B cell (primary cell): ENCODE measurements at regions not wholly inside any gene's neighbourhood (a gene's known extent, or its start where the extent isn't known, plus 50 kb on each side); places are given as distances from the start of the nearest gene placed in this dataset.
"Not testable (repeated sequence)": the region's sequence is repeated elsewhere in the genome, so short reads cannot be mapped to it uniquely, and the experiment has no call there.

Experiments used
- ATAC-seq: fragments of 200-7000 bp; cut with Tn5 transposase; one replicate; pipeline ENCODE4 v1.10.0; 2021; ENCODE audit warnings: low read depth, mild to moderate bottlenecking, moderate number of reproducible peaks, moderate library complexity
- CTCF ChIA-PET: fragments of 350-600 bp; sonication (Branson Sonifier 250); formaldehyde crosslinking; loops from one replicate; lab custom pipeline; 2021; ENCODE audit warnings: antibody characterized with exemption, inconsistent platforms; lab: Charles Lee
- POLR2A ChIA-PET: fragments of 350-600 bp; sonication (Branson Sonifier 250); formaldehyde crosslinking; loops from one replicate; lab custom pipeline; 2021; ENCODE audit warnings: antibody characterized with exemption; lab: Charles Lee
- DNase-seq: peaks from one replicate; pipeline ENCODE4 v3.0.0; 2013
- H2AFZ ChIP-seq: 2 replicates; pipeline ENCODE4 v1.6.1; 2012; ENCODE audit warnings: mild to moderate bottlenecking, low read depth, low read length; ENCODE audit not compliant: insufficient read depth, poor library complexity, severe bottlenecking
- H3K27ac ChIP-seq, 2 donors: 1 replicate in 1 of 2; 2 replicates in 1 of 2; pipeline ENCODE4 v1.5.1; 2012 to 2013; ENCODE audit warnings: low read length in 2 of 2, mild to moderate bottlenecking in 2 of 2, moderate library complexity in 1 of 2
- H3K27me3 ChIP-seq, 4 experiments: fragments of 200-600 bp in 1 of 4; sonication (generic) in 1 of 4; replicated peaks in 1 of 4; 1 replicate in 2 of 4; 2 replicates in 2 of 4; pipeline versions ENCODE4 v1.6.1 to v1.7.0; 2013 to 2016; ENCODE audit warnings: low read length in 3 of 4, mild to moderate bottlenecking in 2 of 4, mixed read lengths in 1 of 4, moderate library complexity in 1 of 4; ENCODE audit not compliant: insufficient read depth in 4 of 4, control insufficient read depth in 3 of 4; ENCODE audit errors: control extremely low read depth in 1 of 4
- H3K36me3 ChIP-seq, 2 experiments: replicated peaks in 1 of 2; 1 replicate in 1 of 2; 2 replicates in 1 of 2; pipeline versions ENCODE4 v1.6.1 to v1.7.1; 2013; ENCODE audit warnings: low read length in 1 of 2; ENCODE audit not compliant: insufficient read depth in 2 of 2, control insufficient read depth in 1 of 2; ENCODE audit errors: control extremely low read depth in 1 of 2, extremely low read depth in 1 of 2
- H3K4me1 ChIP-seq, 2 donors: fragments of 200-600 bp in 1 of 2; sonication (generic) in 1 of 2; 1 replicate in 1 of 2; 2 replicates in 1 of 2; pipeline versions ENCODE4 v1.5.1 to v1.6.1; 2013 to 2017; ENCODE audit warnings: low read length in 2 of 2; ENCODE audit not compliant: control insufficient read depth in 2 of 2, insufficient read depth in 2 of 2
- H3K4me2 ChIP-seq: replicated peaks from 2 replicates; pipeline ENCODE3; 2012; ENCODE audit warnings: mild to moderate bottlenecking, low read depth, low read length; ENCODE audit not compliant: poor library complexity, severe bottlenecking
- H3K4me3 ChIP-seq, 5 experiments: fragments of 200-600 bp in 1 of 5; sonication (generic) in 1 of 5; 1 replicate in 3 of 5; 2 replicates in 2 of 5; pipeline versions ENCODE4 v1.5.1 to v1.7.0; 2011 to 2016; ENCODE audit warnings: low read length in 4 of 5, mild to moderate bottlenecking in 4 of 5, low read depth in 2 of 5, control low read depth in 1 of 5, moderate library complexity in 1 of 5; ENCODE audit not compliant: insufficient read depth in 1 of 5; ENCODE audit errors: control extremely low read depth in 1 of 5, extremely low read depth in 1 of 5
- H3K79me2 ChIP-seq: fragments of 200-600 bp; sonication (generic); one replicate; pipeline ENCODE4 v1.6.0; 2016; ENCODE audit warnings: low read length; ENCODE audit not compliant: control insufficient read depth, insufficient read depth
- H3K9ac ChIP-seq: fragments of 200-600 bp; sonication (generic); 2 replicates; pipeline ENCODE4 v1.6.1; 2017; ENCODE audit warnings: mild to moderate bottlenecking, low read length, moderate library complexity
- H3K9me3 ChIP-seq, 3 donors: one replicate each; pipeline versions ENCODE4 v1.6.1 to v1.7.1; 2013; ENCODE audit warnings: low read length in 2 of 3; ENCODE audit not compliant: control insufficient read depth in 2 of 3, insufficient read depth in 1 of 3; ENCODE audit errors: control extremely low read depth in 1 of 3
- H4K20me1 ChIP-seq: 2 replicates; pipeline ENCODE4 v1.6.0; 2012; ENCODE audit warnings: mild to moderate bottlenecking, low read length; ENCODE audit not compliant: insufficient read depth, control insufficient read depth, poor library complexity, severe bottlenecking
- H3K27ac Mint-ChIP-seq: one replicate; pipeline ENCODE4 v1.8.0; 2021; ENCODE audit warnings: mixed read lengths
- H3K27me3 Mint-ChIP-seq: one replicate; pipeline ENCODE4 v1.8.0; 2021; ENCODE audit warnings: mixed read lengths
- H3K4me1 Mint-ChIP-seq: one replicate; pipeline ENCODE4 v1.8.0; 2021; ENCODE audit warnings: mixed read lengths
- H3K4me3 Mint-ChIP-seq: one replicate; pipeline ENCODE4 v1.8.0; 2021; ENCODE audit warnings: mixed read lengths
- H3K9me3 Mint-ChIP-seq: one replicate; pipeline ENCODE4 v1.8.0; 2022; ENCODE audit warnings: mixed read lengths; ENCODE audit not compliant: insufficient read depth
- CTCF ChIP-seq: fragments of 200-600 bp; IDR thresholded peaks from one replicate; pipeline ENCODE4 v1.8.0; 2022; ENCODE audit warnings: antibody characterized with exemption, mild to moderate bottlenecking
- EZH2 ChIP-seq: IDR thresholded peaks from 2 replicates; pipeline ENCODE4 v1.6.1; 2012; ENCODE audit warnings: borderline replicate concordance, low read depth, mild to moderate bottlenecking, moderate library complexity, low read length; ENCODE audit not compliant: insufficient read depth, poor library complexity, severe bottlenecking
- WGBS: methylation state at CpG from one replicate; pipeline ENCODE4 v1.1.5; 2013; ENCODE audit warnings: missing lambda C conversion rate; ENCODE audit not compliant: insufficient coverage; 5-methylcytosine and 5-hydroxymethylcytosine counted together
- intact Hi-C: fragments of 100-400 bp; cut with micrococcal nuclease; formaldehyde crosslinking; loops from one replicate; pipeline ENCODE4 v1.10.0; 2022

DNA sequence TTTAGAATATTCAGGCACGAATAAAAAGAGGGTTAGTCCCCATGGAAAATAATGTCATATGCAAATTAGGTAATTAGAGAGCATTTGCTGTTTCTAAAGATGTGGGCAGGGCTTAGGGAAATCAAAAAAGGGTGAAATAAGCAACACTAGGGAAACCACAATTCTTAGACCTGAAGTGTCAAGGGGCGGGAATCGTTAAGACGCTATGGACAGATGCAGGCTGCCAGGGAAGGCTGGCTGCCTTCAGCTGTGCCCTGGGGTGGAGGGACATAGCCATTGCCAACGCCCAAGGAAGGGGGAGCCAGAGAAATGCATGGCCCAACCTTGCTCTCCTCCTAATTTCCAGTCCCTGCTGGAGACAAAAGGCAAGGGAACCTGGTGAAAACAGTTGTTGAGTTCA is 141.7 kb upstream of the PROK2 start:
- Histone ChIP-seq H3K4me1 (peaks cover under 1 to 7% of the 10 kb centered on the region in 2 donors), H3K9me3 (no peaks in the 10 kb centered on the region), H4K20me1 (no peaks in the 10 kb centered on the region), H2AFZ (no peak overlapping the region), H3K27me3 (peaks cover 0 to 47% (median 31%) of the 10 kb centered on the region in 4 experiments), H3K79me2 (no peaks in the 10 kb centered on the region), H3K4me2 (no peak overlapping the region), H3K36me3 (no peaks in the 10 kb centered on the region), H3K9ac (no peak overlapping the region), H3K4me3 (no peak overlapping the region), H3K27ac (no peak overlapping the region)
- no peak overlapping the region for H3K4me3 Mint-ChIP-seq
- intact Hi-C loops, result loop anchor here (1.0 kb wide), 2 partner anchors 892 to 896 kb away; no protein-coding TSS in a partner anchor
- CTCF ChIA-PET, result interaction anchor here (1.0 to 3.2 kb wide), 2 partner anchors 893 to 896 kb away, joined by 11 to 25 read pairs; no protein-coding TSS in a partner anchor
- 72% methylated on average over 4 of the region's 5 CpGs for WGBS
- ATAC-seq (no peak), DNase-seq (no peak)
- no peak for TF ChIP-seq CTCF
- no peak for TF ChIP-seq EZH2
- POLR2A ChIA-PET, result no interaction called here
- peaks cover 64% of the 10 kb centered on the region for H3K27me3 Mint-ChIP-seq
- H3K4me1 Mint-ChIP-seq, result peaks cover 6% of the 10 kb centered on the region
- no peak overlapping the region for H3K27ac Mint-ChIP-seq
- H3K9me3 Mint-ChIP-seq, result no peaks in the 10 kb centered on the region

DNA sequence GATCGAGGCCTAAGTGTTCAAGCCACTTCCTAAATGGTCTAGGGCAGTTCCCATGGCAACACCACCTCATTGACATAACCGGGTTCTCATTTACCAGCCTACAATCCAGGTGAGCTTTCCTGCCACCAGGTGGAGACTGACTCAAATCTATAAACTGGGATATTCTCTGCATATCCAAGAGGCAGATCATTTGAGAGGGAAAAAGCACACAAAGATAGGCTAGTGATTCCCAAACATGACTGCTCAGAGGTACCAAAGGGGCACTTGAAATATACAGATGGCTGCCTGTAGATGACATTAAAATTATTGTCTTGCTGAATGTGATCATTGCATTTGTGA is 141.3 kb upstream of the PROK2 start:
- Histone ChIP-seq H4K20me1 (no peaks in the 10 kb centered on the region), H3K27ac (no peak overlapping the region), H3K36me3 (no peaks in the 10 kb centered on the region), H3K4me3 (no peak overlapping the region), H3K4me2 (no peak overlapping the region), H3K79me2 (no peaks in the 10 kb centered on the region), H3K9me3 (no peaks in the 10 kb centered on the region), H3K9ac (no peak overlapping the region), H3K4me1 (peaks cover 0 to 6% of the 10 kb centered on the region in 2 donors), H3K27me3 (peaks cover 0 to 49% (median 33%) of the 10 kb centered on the region in 4 experiments), H2AFZ (no peak overlapping the region)
- no CpG with 5 or more reads among the region's 2 CpGs for WGBS
- no peak overlapping the region for H3K27ac Mint-ChIP-seq
- H3K27me3 Mint-ChIP-seq, result peaks cover 67% of the 10 kb centered on the region
- H3K9me3 Mint-ChIP-seq, result no peaks in the 10 kb centered on the region
- POLR2A ChIA-PET, result no interaction called here
- peaks cover 6% of the 10 kb centered on the region for H3K4me1 Mint-ChIP-seq
- H3K4me3 Mint-ChIP-seq, result no peak overlapping the region
- CTCF ChIA-PET, result interaction anchor here (1.0 to 3.2 kb wide), 2 partner anchors 893 to 897 kb away, joined by 11 to 25 read pairs; no protein-coding TSS in a partner anchor
- intact Hi-C loops, result loop anchor here (1.0 kb wide), 2 partner anchors 892 to 896 kb away; no protein-coding TSS in a partner anchor
- ATAC-seq (peak; percentile 36), DNase-seq (peak; percentile 56)
- TF ChIP-seq CTCF (peak; percentile 41), EZH2 (no peak)

GRCh38 chr3:71925511-71926261 is 140.7 kb upstream of the PROK2 start:
- H3K27ac Mint-ChIP-seq, H4K20me1 ChIP-seq, POLR2A ChIA-PET, H2AFZ ChIP-seq, H3K27ac ChIP-seq, H3K4me3 ChIP-seq, H3K9me3 Mint-ChIP-seq, H3K4me2 ChIP-seq, H3K9ac ChIP-seq, H3K9me3 ChIP-seq, DNase-seq, H3K4me3 Mint-ChIP-seq, H3K79me2 ChIP-seq, H3K36me3 ChIP-seq, ATAC-seq, H3K4me1 ChIP-seq, H3K4me1 Mint-ChIP-seq: not testable (repeated sequence)
- H3K27me3 ChIP-seq, result peaks cover 0 to 48% (median 36%) of the 10 kb centered on the region in 4 experiments
- 93% methylated on average over 9 of the region's 13 CpGs for WGBS
- CTCF ChIA-PET, result interaction anchor here (1.0 to 3.2 kb wide), 2 partner anchors 894 to 897 kb away, joined by 11 to 25 read pairs; no protein-coding TSS in a partner anchor
- intact Hi-C loops, result loop anchor here (1.0 kb wide), 2 partner anchors 893 to 897 kb away; no protein-coding TSS in a partner anchor
- H3K27me3 Mint-ChIP-seq, result peaks cover 66% of the 10 kb centered on the region
